OCI-LY7 (cell line): ENCODE measurements at regions not wholly inside any gene's neighbourhood (a gene's known extent, or its start where the extent isn't known, plus 50 kb on each side); places are given as distances from the start of the nearest gene placed in this dataset.

Source experiments
- CTCF ChIP-seq: fragments of 200-600 bp; sonication (generic); conservative IDR thresholded peaks from 2 replicates; pipeline ENCODE4 v1.5.1; 2014; ENCODE audit warnings: mild to moderate bottlenecking, antibody characterized with exemption, low read length, moderate library complexity, mixed read lengths
- EZH2phosphoT487 ChIP-seq: fragments of 200-600 bp; sonication (generic); IDR thresholded peaks from 2 replicates; pipeline ENCODE4 v1.6.1; 2018; ENCODE audit warnings: low read depth, borderline replicate concordance, mild to moderate bottlenecking, mixed run types, antibody characterized with exemption, low read length, moderate library complexity, mixed read lengths

GRCh38 chr2:8133363-8133762, 548.5 kb upstream of the ID2 start:
- peak; percentile 54 for TF ChIP-seq CTCF
- TF ChIP-seq EZH2phosphoT487 = no peak
